Mesenchymal stem cell (in vitro differentiated cells and primary cell): ENCODE measurements at regions not wholly inside any gene's neighbourhood (a gene's known extent, or its start where the extent isn't known, plus 50 kb on each side); places are given as distances from the start of the nearest gene placed in this dataset.

ENCODE experiments used
- DNase-seq: peaks from one replicate; pipeline ENCODE4 v3.0.0-alpha.2; 2013
- H2AFZ ChIP-seq: one replicate; pipeline ENCODE4 v1.6.1; 2013; ENCODE audit warnings: low read depth, mild to moderate bottlenecking, control low read depth, inconsistent platforms, low read length, moderate library complexity
- H2AK5ac ChIP-seq: 2 replicates; pipeline ENCODE4 v1.6.1; 2013; ENCODE audit warnings: low read length, moderate library complexity, mild to moderate bottlenecking, inconsistent platforms; ENCODE audit not compliant: severe bottlenecking
- H2BK120ac ChIP-seq: one replicate; pipeline ENCODE4 v1.6.1; 2013; ENCODE audit warnings: low read depth, mild to moderate bottlenecking, inconsistent platforms, low read length, moderate library complexity
- H2BK12ac ChIP-seq, 2 experiments: one replicate each; pipeline ENCODE4 v1.6.1; 2013; ENCODE audit warnings: inconsistent platforms in 2 of 2, low read length in 2 of 2, mild to moderate bottlenecking in 2 of 2, moderate library complexity in 2 of 2, control low read depth in 1 of 2
- H2BK15ac ChIP-seq: one replicate; pipeline ENCODE4 v1.6.1; 2013; ENCODE audit warnings: mild to moderate bottlenecking, low read depth, inconsistent platforms; ENCODE audit not compliant: poor library complexity, severe bottlenecking
- H2BK5ac ChIP-seq: 2 replicates; pipeline ENCODE4 v1.6.1; 2013; ENCODE audit warnings: low read depth, mild to moderate bottlenecking, low read length, control low read depth, inconsistent platforms; ENCODE audit not compliant: poor library complexity, severe bottlenecking
- H3K14ac ChIP-seq, 2 experiments: one replicate each; pipeline ENCODE4 v1.6.1; 2013; ENCODE audit warnings: inconsistent platforms in 2 of 2, low read length in 2 of 2, control low read depth in 1 of 2, mild to moderate bottlenecking in 1 of 2, moderate library complexity in 1 of 2
- H3K18ac ChIP-seq, 2 experiments: one replicate each; pipeline ENCODE4 v1.6.1; 2013; ENCODE audit warnings: inconsistent platforms in 2 of 2, low read length in 2 of 2, control low read depth in 1 of 2, low read depth in 1 of 2, mild to moderate bottlenecking in 1 of 2
- H3K23ac ChIP-seq, 2 experiments: one replicate each; pipeline ENCODE4 v1.6.1; 2013; ENCODE audit warnings: inconsistent platforms in 2 of 2, low read length in 2 of 2, mild to moderate bottlenecking in 2 of 2, moderate library complexity in 2 of 2, control low read depth in 1 of 2
- H3K27ac ChIP-seq: 2 replicates; pipeline ENCODE4 v1.5.1; 2013; ENCODE audit warnings: mild to moderate bottlenecking, moderate library complexity, low read length, control low read depth, inconsistent platforms; ENCODE audit not compliant: poor library complexity, severe bottlenecking
- H3K27me3 ChIP-seq, 2 experiments: 2 replicates each; pipeline versions ENCODE4 v1.6.1 to v1.7.0; 2013; ENCODE audit warnings: low read length in 2 of 2, mild to moderate bottlenecking in 2 of 2, moderate library complexity in 2 of 2, control low read depth in 1 of 2, inconsistent platforms in 1 of 2; ENCODE audit not compliant: control insufficient read depth in 1 of 2, insufficient read depth in 1 of 2
- H3K36me3 ChIP-seq, 2 experiments: 2 replicates each; pipeline versions ENCODE4 v1.6.1 to v1.7.0; 2013; ENCODE audit warnings: low read length in 2 of 2, control low read depth in 1 of 2, inconsistent platforms in 1 of 2, low read depth in 1 of 2, mild to moderate bottlenecking in 1 of 2; ENCODE audit not compliant: insufficient read depth in 2 of 2, control insufficient read depth in 1 of 2
- H3K4ac ChIP-seq, 2 experiments: one replicate each; pipeline ENCODE4 v1.6.1; 2013; ENCODE audit warnings: inconsistent platforms in 2 of 2, low read length in 2 of 2, mild to moderate bottlenecking in 2 of 2, moderate library complexity in 2 of 2, control low read depth in 1 of 2, low read depth in 1 of 2
- H3K4me1 ChIP-seq: 2 replicates; pipeline ENCODE4 v1.6.1; 2013; ENCODE audit warnings: low read depth, low read length, control low read depth; ENCODE audit not compliant: control insufficient read depth, insufficient read depth
- H3K4me2 ChIP-seq: 2 replicates; pipeline ENCODE4 v1.6.1; 2013; ENCODE audit warnings: low read length, mild to moderate bottlenecking, inconsistent platforms; ENCODE audit not compliant: poor library complexity, severe bottlenecking
- H3K4me3 ChIP-seq, 2 experiments: 2 replicates each; pipeline versions ENCODE4 v1.5.1 to v1.7.0; 2013; ENCODE audit warnings: low read length in 2 of 2, mild to moderate bottlenecking in 2 of 2, control low read depth in 1 of 2, low read depth in 1 of 2; ENCODE audit not compliant: insufficient read depth in 1 of 2
- H3K79me1 ChIP-seq: replicated peaks from 2 replicates; pipeline ENCODE4 v1.6.1; 2013; ENCODE audit warnings: mild to moderate bottlenecking, control low read depth, low read length, inconsistent platforms; ENCODE audit not compliant: poor library complexity, severe bottlenecking
- H3K9ac ChIP-seq: 2 replicates; pipeline ENCODE4 v1.7.0; 2013; ENCODE audit warnings: mild to moderate bottlenecking, low read length, moderate library complexity
- H3K9me3 ChIP-seq: 2 replicates; pipeline ENCODE4 v1.7.0; 2013; ENCODE audit warnings: mild to moderate bottlenecking, low read length; ENCODE audit not compliant: control insufficient read depth
- H4K8ac ChIP-seq: one replicate; pipeline ENCODE4 v1.6.1; 2013; ENCODE audit warnings: inconsistent platforms, mild to moderate bottlenecking, low read length, moderate library complexity
- H4K91ac ChIP-seq: one replicate; pipeline ENCODE4 v1.6.1; 2013; ENCODE audit warnings: mild to moderate bottlenecking, low read length, inconsistent platforms
- WGBS: methylation state at CpG from one replicate; pipeline ENCODE4 v1.1.7; 2013; ENCODE audit warnings: mixed read lengths; 5-methylcytosine and 5-hydroxymethylcytosine counted together

DNA sequence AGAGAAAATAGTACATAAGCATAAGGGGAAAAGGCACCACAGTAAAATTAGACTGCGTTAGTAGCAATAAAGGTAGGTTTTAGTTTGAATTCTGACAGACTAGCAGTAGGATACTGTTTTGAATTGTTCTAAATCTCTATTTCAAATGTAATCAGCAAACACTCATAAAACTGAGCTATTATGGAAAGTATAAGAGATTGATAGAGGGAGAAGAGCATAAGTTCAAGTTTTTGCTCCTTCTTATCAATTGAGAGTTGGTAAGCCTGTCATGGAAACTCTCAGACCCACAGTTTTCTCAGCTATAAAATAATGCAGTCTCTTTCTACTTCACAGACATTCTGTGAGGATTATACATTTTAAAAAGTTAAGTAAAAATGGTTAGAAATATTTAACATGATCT is 840.2 kb upstream of the CNTN5 start:
- Histone ChIP-seq H2BK15ac (no peak overlapping the region), H3K9ac (no peak overlapping the region), H3K18ac (no peak overlapping the region), H2BK12ac (no peak overlapping the region), H2AK5ac (no peak overlapping the region), H2BK5ac (no peak overlapping the region), H3K4me1 (no peaks in the 10 kb centered on the region), H2BK120ac (no peak overlapping the region), H3K23ac (no peak overlapping the region), H4K8ac (no peak overlapping the region), H3K79me1 (no peaks in the 10 kb centered on the region), H4K91ac (no peak overlapping the region), H3K27me3 (no peaks in the 10 kb centered on the region), H2AFZ (no peak overlapping the region), H3K4ac (no peak overlapping the region), H3K36me3 (no peaks in the 10 kb centered on the region), H3K9me3 (peaks cover 28% of the 10 kb centered on the region), H3K27ac (no peak overlapping the region), H3K4me3 (no peak overlapping the region), H3K14ac (no peak overlapping the region), H3K4me2 (no peak overlapping the region)
- WGBS: no CpG with 5 or more reads among the region's 1 CpG
- no peak for DNase-seq

GRCh38 chr11:98180921-98181320 is 839.8 kb upstream of the CNTN5 start:
- no peak overlapping the region for H2BK5ac ChIP-seq
- no peak overlapping the region for H2AFZ ChIP-seq
- no peaks in the 10 kb centered on the region for H3K27me3 ChIP-seq
- 50% methylated on average over 1 of the region's 2 CpGs for WGBS
- no peak overlapping the region for H3K4me3 ChIP-seq
- H3K14ac ChIP-seq: no peak overlapping the region
- H3K9ac ChIP-seq: no peak overlapping the region
- H2AK5ac ChIP-seq: no peak overlapping the region
- no peak overlapping the region for H2BK120ac ChIP-seq
- no peak for DNase-seq
- no peak overlapping the region for H3K23ac ChIP-seq
- H2BK12ac ChIP-seq: no peak overlapping the region
- peaks cover 28% of the 10 kb centered on the region for H3K9me3 ChIP-seq
- no peak overlapping the region for H3K4me2 ChIP-seq
- H4K8ac ChIP-seq: no peak overlapping the region
- H4K91ac ChIP-seq: no peak overlapping the region
- no peaks in the 10 kb centered on the region for H3K79me1 ChIP-seq
- no peaks in the 10 kb centered on the region for H3K36me3 ChIP-seq
- H3K4ac ChIP-seq: no peak overlapping the region
- no peak overlapping the region for H3K27ac ChIP-seq
- H2BK15ac ChIP-seq: no peak overlapping the region
- H3K18ac ChIP-seq: no peak overlapping the region
- no peaks in the 10 kb centered on the region for H3K4me1 ChIP-seq

DNA sequence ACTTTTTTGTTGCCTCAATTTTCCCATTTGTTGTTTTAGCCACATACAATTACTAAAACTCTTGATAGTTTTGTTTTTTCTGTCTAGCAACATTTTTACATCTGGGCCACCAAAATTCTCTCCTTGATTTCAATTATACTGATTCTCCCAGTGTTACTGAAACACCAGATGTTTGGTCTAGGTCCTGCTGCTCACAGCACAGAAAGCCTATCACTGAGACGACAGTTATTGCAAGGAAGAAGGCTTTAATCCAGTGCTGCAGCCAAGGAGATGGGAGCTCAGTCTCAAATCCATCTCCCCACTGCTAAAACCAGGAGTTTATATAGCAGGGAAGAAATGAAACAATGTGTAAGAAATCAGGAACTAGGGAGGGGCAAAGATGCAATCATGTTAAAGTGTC is 837.7 kb upstream of the CNTN5 start:
- Histone ChIP-seq H3K4me1 (no peaks in the 10 kb centered on the region), H3K4me3 (no peak overlapping the region), H3K9me3 (peaks cover 21% of the 10 kb centered on the region), H3K27me3 (no peaks in the 10 kb centered on the region), H3K36me3 (no peaks in the 10 kb centered on the region), H2AFZ (no peak overlapping the region), H3K27ac (no peak overlapping the region), H3K18ac (no peak overlapping the region), H3K9ac (no peak overlapping the region), H3K4ac (no peak overlapping the region), H4K8ac (no peak overlapping the region), H2BK120ac (no peak overlapping the region), H3K23ac (no peak overlapping the region), H2BK12ac (no peak overlapping the region), H3K14ac (no peak overlapping the region), H2BK5ac (no peak overlapping the region), H2AK5ac (no peak overlapping the region), H3K4me2 (no peak overlapping the region), H3K79me1 (no peaks in the 10 kb centered on the region), H2BK15ac (no peak overlapping the region), H4K91ac (no peak overlapping the region)
- no peak for DNase-seq
- WGBS: 67% methylated on average over 1 of the region's 1 CpG

DNA sequence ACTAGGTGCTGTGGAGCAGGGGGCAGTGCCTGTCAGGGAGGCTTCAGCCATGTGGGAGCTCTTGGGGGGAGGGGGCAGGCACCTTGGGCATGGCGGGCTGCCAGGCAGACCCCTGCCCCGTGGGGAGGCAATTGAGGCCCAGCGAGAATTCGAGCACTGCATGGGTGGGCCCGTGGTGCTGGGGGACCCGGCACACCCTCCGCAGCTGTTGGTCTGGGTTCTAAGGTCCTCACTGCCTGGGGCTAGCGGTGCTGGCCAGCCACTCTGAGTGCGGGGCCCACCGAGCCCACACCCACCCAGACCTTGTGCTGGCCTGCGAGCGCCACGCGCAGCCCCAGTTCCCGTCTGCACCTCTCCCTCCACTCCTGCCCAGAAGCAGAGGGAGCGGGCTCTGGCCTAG is 835.5 kb upstream of the CNTN5 start:
- Histone ChIP-seq H3K79me1 (no peaks in the 10 kb centered on the region), H3K9me3 (peaks cover 25% of the 10 kb centered on the region), H4K8ac (no peak overlapping the region), H2BK120ac (no peak overlapping the region), H3K9ac (no peak overlapping the region), H3K14ac (no peak overlapping the region), H3K23ac (no peak overlapping the region), H3K27ac (no peak overlapping the region), H3K36me3 (no peaks in the 10 kb centered on the region), H3K18ac (no peak overlapping the region), H2AFZ (no peak overlapping the region), H3K4me2 (no peak overlapping the region), H2BK5ac (no peak overlapping the region), H4K91ac (no peak overlapping the region), H3K4me1 (no peaks in the 10 kb centered on the region), H2AK5ac (no peak overlapping the region), H3K27me3 (no peaks in the 10 kb centered on the region), H3K4ac (no peak overlapping the region), H2BK15ac (no peak overlapping the region), H2BK12ac (no peak overlapping the region), H3K4me3 (no peak overlapping the region)
- WGBS: 93% methylated on average over 16 of the region's 16 CpGs
- no peak for DNase-seq
